GM12892 (cell line): ENCODE measurements at regions not wholly inside any gene's neighbourhood (a gene's known extent, or its start where the extent isn't known, plus 50 kb on each side); places are given as distances from the start of the nearest gene placed in this dataset.

ENCODE experiments used
- POLR2A ChIP-seq: IDR thresholded peaks from 2 replicates; pipeline ENCODE4 v1.6.1; 2011; ENCODE audit warnings: low read depth, low read length, control low read depth
- POLR2AphosphoS5 ChIP-seq: IDR thresholded peaks from 2 replicates; pipeline ENCODE4 v1.6.1; 2011; ENCODE audit warnings: low read depth, low read length, control low read depth
- TAF1 ChIP-seq: IDR thresholded peaks from 2 replicates; pipeline ENCODE4 v1.6.1; 2011; ENCODE audit warnings: low read depth, mild to moderate bottlenecking, control low read depth, low read length, borderline replicate concordance

- TF ChIP-seq POLR2A, result no peak
- no peak for TF ChIP-seq POLR2AphosphoS5
- TF ChIP-seq TAF1, result no peak
Observed at GRCh38 chr15:62938825-62939224, 103.7 kb upstream of the TPM1 start.
